ENCODE measurements at regions not wholly inside any gene's neighbourhood (a gene's known extent, or its start where the extent isn't known, plus 50 kb on each side); places are given as distances from the start of the nearest gene placed in this dataset.

DNA sequence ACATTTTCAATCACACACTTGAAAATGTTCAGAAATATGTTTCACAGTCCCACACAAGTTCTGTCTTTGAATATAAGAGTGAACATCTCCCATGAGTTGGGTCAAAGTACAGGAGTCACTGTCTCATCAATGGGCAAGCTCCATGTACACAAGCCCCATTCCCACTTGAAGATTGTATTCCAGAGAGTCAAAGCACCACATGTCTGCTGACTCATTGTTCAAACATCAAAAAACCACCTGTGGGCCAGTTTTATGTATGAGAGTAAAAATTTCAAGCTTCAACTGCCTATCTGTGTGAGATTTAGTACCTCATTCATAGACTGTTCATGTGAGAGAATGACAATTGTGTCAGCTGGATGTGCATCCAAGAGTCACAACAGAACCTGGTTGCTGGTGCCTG is 1174.4 kb upstream of the AMELY start:
- Histone ChIP-seq H3K9me2 (ENCODE audit: insufficient read depth, low read length) (no peaks in the 10 kb centered on the region), H3K36me3 (ENCODE audit: insufficient read depth, low read length) (no peaks in the 10 kb centered on the region), H3K4me3 (ENCODE audit: low read depth, low read length, poor library complexity, severe bottlenecking) (no peak overlapping the region), H3K4me1 (ENCODE audit: insufficient read depth, low read length, poor library complexity, severe bottlenecking) (no peaks in the 10 kb centered on the region), H4K20me1 (ENCODE audit: insufficient read depth, low read length) (no peaks in the 10 kb centered on the region), H2AFZ (ENCODE audit: low read length) (no peak overlapping the region), H3K79me2 (ENCODE audit: insufficient read depth, low read depth, low read length) (no peaks in the 10 kb centered on the region), H3K27ac (ENCODE audit: low read depth, low read length, poor library complexity, severe bottlenecking) (no peak overlapping the region), H3K4me2 (ENCODE audit: low read length) (no peak overlapping the region), H3K9me3 (ENCODE audit: low read length) (no peaks in the 10 kb centered on the region)
- DNase-seq (ENCODE audit: low spot score) = no peak
- TF ChIP-seq, protein P1, sequence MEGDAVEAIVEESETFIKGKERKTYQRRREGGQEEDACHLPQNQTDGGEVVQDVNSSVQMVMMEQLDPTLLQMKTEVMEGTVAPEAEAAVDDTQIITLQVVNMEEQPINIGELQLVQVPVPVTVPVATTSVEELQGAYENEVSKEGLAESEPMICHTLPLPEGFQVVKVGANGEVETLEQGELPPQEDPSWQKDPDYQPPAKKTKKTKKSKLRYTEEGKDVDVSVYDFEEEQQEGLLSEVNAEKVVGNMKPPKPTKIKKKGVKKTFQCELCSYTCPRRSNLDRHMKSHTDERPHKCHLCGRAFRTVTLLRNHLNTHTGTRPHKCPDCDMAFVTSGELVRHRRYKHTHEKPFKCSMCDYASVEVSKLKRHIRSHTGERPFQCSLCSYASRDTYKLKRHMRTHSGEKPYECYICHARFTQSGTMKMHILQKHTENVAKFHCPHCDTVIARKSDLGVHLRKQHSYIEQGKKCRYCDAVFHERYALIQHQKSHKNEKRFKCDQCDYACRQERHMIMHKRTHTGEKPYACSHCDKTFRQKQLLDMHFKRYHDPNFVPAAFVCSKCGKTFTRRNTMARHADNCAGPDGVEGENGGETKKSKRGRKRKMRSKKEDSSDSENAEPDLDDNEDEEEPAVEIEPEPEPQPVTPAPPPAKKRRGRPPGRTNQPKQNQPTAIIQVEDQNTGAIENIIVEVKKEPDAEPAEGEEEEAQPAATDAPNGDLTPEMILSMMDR (conservative IDR thresholded peaks at IDR 0.05; ENCODE audit: low read length) = no peak
- TF ChIP-seq EZH2phosphoT487 (IDR thresholded peaks at IDR 0.05; ENCODE audit: borderline replicate concordance, low read depth, low read length) = no peak
- no TSS peak for BruUV-seq (replicated peaks)
- intact Hi-C loops (cut with micrococcal nuclease; ENCODE audit: unreplicated experiment) = no loop called here
- ChIA-PET CTCF (ENCODE audit: unreplicated experiment) (no interaction called here), POLR2A (no interaction called here)

GRCh38 chrY:8084192-8084591 is 1172.6 kb upstream of the AMELY start:
- ChIA-PET POLR2A (no interaction called here), CTCF (ENCODE audit: unreplicated experiment) (no interaction called here)
- H3K9me2 ChIP-seq (ENCODE audit: insufficient read depth, low read length) = no peaks in the 10 kb centered on the region
- H4K20me1 ChIP-seq (ENCODE audit: insufficient read depth, low read length) = no peaks in the 10 kb centered on the region
- no peaks in the 10 kb centered on the region for H3K79me2 ChIP-seq (ENCODE audit: insufficient read depth, low read depth, low read length)
- H2AFZ ChIP-seq (ENCODE audit: low read length) = no peak overlapping the region
- intact Hi-C loops (cut with micrococcal nuclease; ENCODE audit: unreplicated experiment) = no loop called here
- BruUV-seq (replicated peaks) = no TSS peak
- no peak for TF ChIP-seq EZH2phosphoT487 (IDR thresholded peaks at IDR 0.05; ENCODE audit: borderline replicate concordance, low read depth, low read length)
- TF ChIP-seq, protein P1 (conservative IDR thresholded peaks at IDR 0.05; ENCODE audit: low read length) = no peak
- no peak overlapping the region for H3K27ac ChIP-seq (ENCODE audit: low read depth, low read length, poor library complexity, severe bottlenecking)
- H3K4me1 ChIP-seq (ENCODE audit: insufficient read depth, low read length, poor library complexity, severe bottlenecking) = no peaks in the 10 kb centered on the region
- no peak overlapping the region for H3K4me2 ChIP-seq (ENCODE audit: low read length)
- no peaks in the 10 kb centered on the region for H3K36me3 ChIP-seq (ENCODE audit: insufficient read depth, low read length)
- DNase-seq (ENCODE audit: low spot score) = no peak
- no peak overlapping the region for H3K4me3 ChIP-seq (ENCODE audit: low read depth, low read length, poor library complexity, severe bottlenecking)
- no peaks in the 10 kb centered on the region for H3K9me3 ChIP-seq (ENCODE audit: low read length)

GRCh38 chrY:8081151-8081550 is 1169.6 kb upstream of the AMELY start:
- H3K4me2 ChIP-seq (ENCODE audit: low read length) = no peak overlapping the region
- CTCF ChIA-PET (ENCODE audit: unreplicated experiment) = no interaction called here
- POLR2A ChIA-PET = no interaction called here
- no peak overlapping the region for H3K27ac ChIP-seq (ENCODE audit: low read depth, low read length, poor library complexity, severe bottlenecking)
- no peaks in the 10 kb centered on the region for H3K36me3 ChIP-seq (ENCODE audit: insufficient read depth, low read length)
- H3K79me2 ChIP-seq (ENCODE audit: insufficient read depth, low read depth, low read length) = no peaks in the 10 kb centered on the region
- H3K4me3 ChIP-seq (ENCODE audit: low read depth, low read length, poor library complexity, severe bottlenecking) = no peak overlapping the region
- H3K9me2 ChIP-seq (ENCODE audit: insufficient read depth, low read length) = no peaks in the 10 kb centered on the region
- TF ChIP-seq EZH2phosphoT487 (IDR thresholded peaks at IDR 0.05; ENCODE audit: borderline replicate concordance, low read depth, low read length) = no peak
- TF ChIP-seq, protein P1 (conservative IDR thresholded peaks at IDR 0.05; ENCODE audit: low read length) = no peak
- no peak for DNase-seq (ENCODE audit: low spot score)
- no peak overlapping the region for H2AFZ ChIP-seq (ENCODE audit: low read length)
- intact Hi-C loops (cut with micrococcal nuclease; ENCODE audit: unreplicated experiment) = no loop called here
- no TSS peak for BruUV-seq (replicated peaks)
- no peaks in the 10 kb centered on the region for H3K9me3 ChIP-seq (ENCODE audit: low read length)
- H3K4me1 ChIP-seq (ENCODE audit: insufficient read depth, low read length, poor library complexity, severe bottlenecking) = no peaks in the 10 kb centered on the region
- H4K20me1 ChIP-seq (ENCODE audit: insufficient read depth, low read length) = no peaks in the 10 kb centered on the region

All from OCI-LY7 (cell line).